ENCODE measurements at regions not wholly inside any gene's neighbourhood (a gene's known extent, or its start where the extent isn't known, plus 50 kb on each side); places are given as distances from the start of the nearest gene placed in this dataset.

- Mint-ChIP-seq H3K27me3 (ENCODE audit: insufficient read depth) (peaks cover 2% of the 10 kb centered on the region), H3K36me3 (ENCODE audit: low read depth) (no peaks in the 10 kb centered on the region), H3K4me3 (no peak overlapping the region), H3K4me1 (peaks cover 10% of the 10 kb centered on the region), H3K27ac (no peak overlapping the region), H3K9me3 (peaks cover 4% of the 10 kb centered on the region)
- peaks cover 8% of the 10 kb centered on the region for H3K4me1 ChIP-seq (ENCODE audit: control insufficient read depth, insufficient read depth, low read length)
- H3K4me3 ChIP-seq (ENCODE audit: low read length) = no peak overlapping the region
- peaks cover 7% of the 10 kb centered on the region for H3K9me3 ChIP-seq (ENCODE audit: control insufficient read depth, low read length)
- H3K9ac ChIP-seq (ENCODE audit: extremely low read depth, low read length, poor library complexity, severe bottlenecking) = no peak overlapping the region
- TF ChIP-seq CTCF (conservative IDR thresholded peaks at IDR 0.05) = no peak
- H3K36me3 ChIP-seq (ENCODE audit: control insufficient read depth, insufficient read depth, low read length) = no peaks in the 10 kb centered on the region
- WGBS, 2 experiments (ENCODE audit: insufficient coverage in 1 of 2, insufficient read length in 1 of 2) = 85 to 94% methylated on average over 5 to 9 of the region's 10 CpGs
- no peaks in the 10 kb centered on the region for H3K27me3 ChIP-seq (ENCODE audit: control insufficient read depth, insufficient read depth, low read length, poor library complexity, severe bottlenecking)
- no peak overlapping the region for H3K27ac ChIP-seq (ENCODE audit: low read depth, low read length)
- DNase-seq = no peak
Measured at GRCh38 chr1:55418208-55419000, 203.2 kb upstream of the USP24 start.

- no peak overlapping the region for H3K4me3 ChIP-seq (ENCODE audit: low read length)
- WGBS, 2 experiments (ENCODE audit: insufficient coverage in 1 of 2, insufficient read length in 1 of 2) = 93% methylated on average over 2 of the region's 2 CpGs; no CpG with 5 or more reads in 1 of the 2 experiments
Measured at GRCh38 chr1:55416164-55416842, 201.1 kb upstream of the USP24 start.

GRCh38 chr1:55413286-55413685 is 198.1 kb upstream of the USP24 start:
- Histone ChIP-seq H3K9ac (ENCODE audit: extremely low read depth, low read length, poor library complexity, severe bottlenecking) (no peak overlapping the region), H3K27me3 (ENCODE audit: control insufficient read depth, insufficient read depth, low read length, poor library complexity, severe bottlenecking) (no peaks in the 10 kb centered on the region), H3K36me3 (ENCODE audit: control insufficient read depth, insufficient read depth, low read length) (no peaks in the 10 kb centered on the region), H3K4me1 (ENCODE audit: control insufficient read depth, insufficient read depth, low read length) (no peaks in the 10 kb centered on the region), H3K27ac (ENCODE audit: low read depth, low read length) (peak overlapping the region; percentile 72), H3K9me3 (ENCODE audit: control insufficient read depth, low read length) (peaks cover 9% of the 10 kb centered on the region), H3K4me3 (ENCODE audit: low read length) (no peak overlapping the region)
- TF ChIP-seq CTCF (conservative IDR thresholded peaks at IDR 0.05) = no peak
- Mint-ChIP-seq H3K27ac (no peak overlapping the region), H3K9me3 (peaks cover 4% of the 10 kb centered on the region), H3K4me3 (no peak overlapping the region), H3K4me1 (no peaks in the 10 kb centered on the region), H3K36me3 (ENCODE audit: low read depth) (no peaks in the 10 kb centered on the region), H3K27me3 (ENCODE audit: insufficient read depth) (peaks cover 2% of the 10 kb centered on the region)
- no peak for DNase-seq

More at GRCh38 chr1:55416164-55416842, 201.1 kb upstream of the USP24 start:
- H3K27me3 ChIP-seq (ENCODE audit: control insufficient read depth, insufficient read depth, low read length, poor library complexity, severe bottlenecking) = no peaks in the 10 kb centered on the region
- H3K4me1 Mint-ChIP-seq = peaks cover 10% of the 10 kb centered on the region
- peaks cover 2% of the 10 kb centered on the region for H3K27me3 Mint-ChIP-seq (ENCODE audit: insufficient read depth)
- no peak for DNase-seq
- TF ChIP-seq CTCF (conservative IDR thresholded peaks at IDR 0.05) = no peak
- no peaks in the 10 kb centered on the region for H3K36me3 ChIP-seq (ENCODE audit: control insufficient read depth, insufficient read depth, low read length)
- H3K4me3 Mint-ChIP-seq = no peak overlapping the region
- H3K27ac Mint-ChIP-seq = no peak overlapping the region
- peaks cover 4% of the 10 kb centered on the region for H3K9me3 Mint-ChIP-seq
- H3K27ac ChIP-seq (ENCODE audit: low read depth, low read length) = no peak overlapping the region
- H3K36me3 Mint-ChIP-seq (ENCODE audit: low read depth) = no peaks in the 10 kb centered on the region
- H3K9me3 ChIP-seq (ENCODE audit: control insufficient read depth, low read length) = peaks cover 9% of the 10 kb centered on the region
- peaks cover 7% of the 10 kb centered on the region for H3K4me1 ChIP-seq (ENCODE audit: control insufficient read depth, insufficient read depth, low read length)
- no peak overlapping the region for H3K9ac ChIP-seq (ENCODE audit: extremely low read depth, low read length, poor library complexity, severe bottlenecking)

Data from endodermal cell (in vitro differentiated cells).